ENCODE measurements at regions not wholly inside any gene's neighbourhood (a gene's known extent, or its start where the extent isn't known, plus 50 kb on each side); places are given as distances from the start of the nearest gene placed in this dataset.
"Not testable (repeated sequence)": the region's sequence is repeated elsewhere in the genome, so short reads cannot be mapped to it uniquely, and the experiment has no call there.

DNA sequence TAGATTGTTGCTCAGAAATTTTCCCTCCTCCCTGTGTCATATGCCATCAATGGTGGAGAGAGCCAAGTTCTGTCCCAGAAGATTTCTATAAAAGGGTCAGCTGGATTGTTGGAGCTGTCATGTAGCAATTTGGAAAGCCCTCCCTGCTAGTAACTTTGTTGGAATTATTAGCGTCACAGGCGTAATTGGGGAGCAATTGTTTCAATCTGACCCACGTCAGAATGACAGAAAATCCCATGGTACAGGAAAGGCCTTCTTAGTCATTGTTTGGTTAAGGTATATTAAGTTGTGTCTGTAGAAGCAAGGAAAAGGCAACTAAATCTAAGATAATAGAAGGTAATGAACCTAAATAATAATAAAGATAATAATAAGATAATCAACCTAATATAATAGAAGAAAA, 148.4 kb downstream of the PLK2 start:
- no peak overlapping the region for H3K4me3 ChIP-seq
- 86 to 93% (median 92%) methylated on average over 3 of the region's 3 CpGs for WGBS, 4 donors
- TF ChIP-seq, protein P1, sequence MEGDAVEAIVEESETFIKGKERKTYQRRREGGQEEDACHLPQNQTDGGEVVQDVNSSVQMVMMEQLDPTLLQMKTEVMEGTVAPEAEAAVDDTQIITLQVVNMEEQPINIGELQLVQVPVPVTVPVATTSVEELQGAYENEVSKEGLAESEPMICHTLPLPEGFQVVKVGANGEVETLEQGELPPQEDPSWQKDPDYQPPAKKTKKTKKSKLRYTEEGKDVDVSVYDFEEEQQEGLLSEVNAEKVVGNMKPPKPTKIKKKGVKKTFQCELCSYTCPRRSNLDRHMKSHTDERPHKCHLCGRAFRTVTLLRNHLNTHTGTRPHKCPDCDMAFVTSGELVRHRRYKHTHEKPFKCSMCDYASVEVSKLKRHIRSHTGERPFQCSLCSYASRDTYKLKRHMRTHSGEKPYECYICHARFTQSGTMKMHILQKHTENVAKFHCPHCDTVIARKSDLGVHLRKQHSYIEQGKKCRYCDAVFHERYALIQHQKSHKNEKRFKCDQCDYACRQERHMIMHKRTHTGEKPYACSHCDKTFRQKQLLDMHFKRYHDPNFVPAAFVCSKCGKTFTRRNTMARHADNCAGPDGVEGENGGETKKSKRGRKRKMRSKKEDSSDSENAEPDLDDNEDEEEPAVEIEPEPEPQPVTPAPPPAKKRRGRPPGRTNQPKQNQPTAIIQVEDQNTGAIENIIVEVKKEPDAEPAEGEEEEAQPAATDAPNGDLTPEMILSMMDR (IDR thresholded peaks at IDR 0.05): no peak
- TF ChIP-seq POLR2A (IDR thresholded peaks at IDR 0.05): no peak
- H3K9me3 ChIP-seq: peaks cover 0 to 4% (median 0%) of the 10 kb centered on the region in 12 donors
- H3K4me1 ChIP-seq: no peaks in the 10 kb centered on the region
- no peaks in the 10 kb centered on the region for H3K36me3 ChIP-seq
- intact Hi-C loops (cut with DNase I): no loop called here
- ATAC-seq (no peak), DNase-seq (no peak)
- H3K27me3 ChIP-seq: no peaks in the 10 kb centered on the region
- H3K27ac ChIP-seq: no peak overlapping the region

DNA sequence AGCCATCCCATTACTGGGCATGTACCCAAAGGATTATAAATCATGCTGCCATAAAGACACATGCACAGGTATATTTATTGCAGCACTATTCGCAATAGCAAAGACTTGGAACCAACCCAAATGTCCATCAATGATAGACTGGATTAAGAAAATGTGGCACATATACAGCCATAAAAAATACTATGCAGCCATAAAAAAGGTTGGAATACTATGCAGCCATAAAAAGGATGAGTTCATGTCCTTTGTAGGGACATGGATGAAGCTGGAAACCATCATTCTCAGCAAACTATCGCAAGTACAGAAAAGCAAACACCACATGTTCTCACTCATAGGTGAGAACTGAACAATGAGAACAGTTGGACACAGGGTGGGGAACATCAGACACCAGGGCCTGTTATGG, 151.5 kb downstream of the PLK2 start:
- H3K4me1 ChIP-seq: not testable (repeated sequence)
- 96 to 98% (median 98%) methylated on average over 2 of the region's 2 CpGs for WGBS, 4 donors

DNA sequence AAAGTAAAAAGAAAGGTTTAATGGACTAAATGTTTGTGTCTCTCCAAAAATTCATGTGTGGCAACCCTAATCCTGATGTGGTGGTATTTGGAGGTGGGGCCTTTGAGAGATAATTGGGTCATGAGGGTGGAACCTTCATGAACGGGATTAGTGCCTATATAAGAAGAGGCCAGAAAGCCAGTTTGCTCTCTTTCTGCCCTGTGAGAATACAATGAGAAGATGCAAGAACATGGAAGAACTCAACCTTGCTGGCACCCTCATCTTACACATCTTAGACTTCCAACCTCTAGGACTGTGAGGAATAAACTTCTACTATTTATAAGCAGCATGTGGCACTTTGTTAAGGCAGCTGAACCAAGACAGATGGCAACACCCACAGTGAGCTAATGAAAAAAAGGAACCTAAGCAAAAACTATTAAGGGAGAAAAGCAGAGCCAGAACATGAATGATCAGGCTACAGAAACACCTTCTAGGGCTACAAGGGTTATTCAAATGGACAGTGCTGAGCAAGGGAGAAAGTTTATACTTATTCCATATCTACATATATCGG, 159.5 kb downstream of the PLK2 start:
- no peaks in the 10 kb centered on the region for H3K27me3 ChIP-seq
- ATAC-seq: no peak
- TF ChIP-seq POLR2A (IDR thresholded peaks at IDR 0.05): no peak
- TF ChIP-seq, protein P1 (IDR thresholded peaks at IDR 0.05): no peak
- H3K36me3 ChIP-seq: no peaks in the 10 kb centered on the region
- H3K4me1 ChIP-seq: no peaks in the 10 kb centered on the region
- no peak for DNase-seq
- WGBS, 4 donors: 91 to 95% (median 93%) methylated on average over 2 of the region's 2 CpGs
- H3K27ac ChIP-seq: no peak overlapping the region
- intact Hi-C loops (cut with DNase I): no loop called here
- H3K4me3 ChIP-seq: no peak overlapping the region
- no peaks in the 10 kb centered on the region for H3K9me3 ChIP-seq

More for the DNA sequence above, 151.5 kb downstream of the PLK2 start:
- H3K9me3 ChIP-seq; intact Hi-C loops (cut with DNase I); DNase-seq; H3K27ac ChIP-seq; H3K4me3 ChIP-seq; H3K36me3 ChIP-seq; ATAC-seq; H3K27me3 ChIP-seq: not testable (repeated sequence)

DNA sequence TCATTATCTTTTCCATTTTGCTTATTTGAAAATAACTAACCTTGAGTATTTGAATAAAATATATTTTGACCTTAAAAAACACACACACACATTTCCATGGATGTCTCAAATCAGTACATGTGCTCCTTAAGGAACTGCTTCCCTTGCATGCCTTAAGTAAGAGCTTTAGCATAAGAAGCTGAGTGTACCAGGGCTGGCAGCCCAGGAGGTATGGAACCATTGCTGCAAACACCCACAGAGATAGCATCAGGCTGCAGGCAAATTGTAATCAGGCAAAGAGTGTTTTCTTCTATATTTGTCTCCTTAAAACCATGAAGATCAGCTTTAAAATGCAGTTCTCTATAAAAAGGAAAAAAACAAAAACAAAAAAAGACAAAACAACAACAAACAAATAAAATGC, 160.6 kb downstream of the PLK2 start:
- no peaks in the 10 kb centered on the region for H3K9me3 ChIP-seq
- TF ChIP-seq, protein P1 (IDR thresholded peaks at IDR 0.05): no peak
- TF ChIP-seq POLR2A (IDR thresholded peaks at IDR 0.05): no peak
- no peak for ATAC-seq
- no peak overlapping the region for H3K27ac ChIP-seq
- H3K4me3 ChIP-seq: no peak overlapping the region
- peaks cover 0 to 6% (median 0%) of the 10 kb centered on the region in 12 donors for H3K4me1 ChIP-seq
- no peaks in the 10 kb centered on the region for H3K27me3 ChIP-seq
- H3K36me3 ChIP-seq: no peaks in the 10 kb centered on the region
- DNase-seq: no peak
- intact Hi-C loops (cut with DNase I): no loop called here
